HEK293 (cell line): ENCODE measurements at regions not wholly inside any gene's neighbourhood (a gene's known extent, or its start where the extent isn't known, plus 50 kb on each side); places are given as distances from the start of the nearest gene placed in this dataset.

Experiments
- CTCF ChIA-PET: fragments of 350-600 bp; formaldehyde crosslinking; extraction: SDS; loops from one replicate; lab custom pipeline; 2021; ENCODE audit warnings: antibody characterized with exemption; lab: Yijun Ruan, JAX
- POLR2A ChIA-PET: fragments of 300-600 bp; formaldehyde crosslinking; extraction: SDS; loops from one replicate; lab custom pipeline; 2020; ENCODE audit warnings: antibody characterized with exemption, inconsistent platforms; lab: Yijun Ruan, JAX
- H3K27ac ChIP-seq: fragments of 200-500 bp; sonication (Bioruptor generic); 2 replicates; pipeline ENCODE4 v1.5.1; 2014; ENCODE audit warnings: low read depth, low read length, control low read depth, inconsistent platforms; ENCODE audit errors: extremely low read depth
- H3K36me3 ChIP-seq, 2 experiments: fragments of 200-500 bp in 1 of 2; sonication (Bioruptor generic) in 1 of 2; 1 replicate in 1 of 2; 2 replicates in 1 of 2; pipeline ENCODE4 v1.5.1; 2014 to 2017; ENCODE audit warnings: inconsistent platforms in 2 of 2, low read length in 2 of 2; ENCODE audit not compliant: control insufficient read depth in 2 of 2, insufficient read depth in 1 of 2
- H3K4me1 ChIP-seq: fragments of 200-500 bp; sonication (Bioruptor generic); 2 replicates; pipeline ENCODE4 v1.5.1; 2014; ENCODE audit warnings: mild to moderate bottlenecking, low read length, inconsistent platforms; ENCODE audit not compliant: control insufficient read depth, insufficient read depth
- H3K4me3 ChIP-seq: 2 replicates; pipeline ENCODE4 v1.5.1; 2011; ENCODE audit warnings: low read depth, mild to moderate bottlenecking, control low read depth, low read length, moderate library complexity
- H3K9me3 ChIP-seq: fragments of 200-500 bp; sonication (Bioruptor generic); 2 replicates; pipeline ENCODE4 v1.5.1; 2014; ENCODE audit warnings: low read depth, low read length, inconsistent platforms; ENCODE audit not compliant: control insufficient read depth, insufficient read depth
- ATF2 ChIP-seq: fragments of 450-650 bp; formaldehyde crosslinking; IDR thresholded peaks from 2 replicates; pipeline ENCODE4 v1.5.1; 2016; ENCODE audit warnings: missing biosample characterization, missing genetic modification characterization, low read depth
- GFI1B ChIP-seq: fragments of 450-650 bp; formaldehyde crosslinking; IDR thresholded peaks from 2 replicates; pipeline ENCODE4 v1.5.1; 2016; ENCODE audit warnings: missing biosample characterization, missing genetic modification characterization
- GLIS1 ChIP-seq: fragments of 450-650 bp; formaldehyde crosslinking; IDR thresholded peaks from 2 replicates; pipeline ENCODE4 v1.5.1; 2016; ENCODE audit warnings: missing biosample characterization, missing genetic modification characterization
- HOXA7 ChIP-seq: sonication (generic); formaldehyde crosslinking; IDR thresholded peaks from 2 replicates; pipeline ENCODE4 v1.8.1; 2022; ENCODE audit warnings: missing genetic modification reagents, borderline replicate concordance
- HOXD13 ChIP-seq: sonication (generic); formaldehyde crosslinking; IDR thresholded peaks from 2 replicates; pipeline ENCODE4 v1.8.0; 2022; ENCODE audit warnings: missing genetic modification reagents, borderline replicate concordance
- PATZ1 ChIP-seq: fragments of 450-650 bp; formaldehyde crosslinking; IDR thresholded peaks from 2 replicates; pipeline ENCODE4 v1.5.1; 2016; ENCODE audit warnings: missing biosample characterization, missing genetic modification characterization
- ZBTB1 ChIP-seq: fragments of 450-650 bp; formaldehyde crosslinking; IDR thresholded peaks from 2 replicates; pipeline ENCODE4 v1.5.1; 2016; ENCODE audit warnings: missing biosample characterization, missing genetic modification characterization
- ZBTB17 ChIP-seq: fragments of 450-650 bp; formaldehyde crosslinking; IDR thresholded peaks from 2 replicates; pipeline ENCODE4 v1.5.1; 2016; ENCODE audit warnings: missing biosample characterization, missing genetic modification characterization
- ZFP41 ChIP-seq: fragments of 450-650 bp; formaldehyde crosslinking; IDR thresholded peaks from 2 replicates; pipeline ENCODE4 v1.5.1; 2016; ENCODE audit warnings: missing biosample characterization, missing genetic modification characterization, borderline replicate concordance
- ZNF140 ChIP-seq: fragments of 450-650 bp; formaldehyde crosslinking; IDR thresholded peaks from 2 replicates; pipeline ENCODE4 v1.5.1; 2016; ENCODE audit warnings: missing biosample characterization, missing genetic modification characterization
- ZNF175 ChIP-seq: fragments of 450-650 bp; formaldehyde crosslinking; IDR thresholded peaks from 2 replicates; pipeline ENCODE4 v1.5.1; 2016; ENCODE audit warnings: missing biosample characterization, missing genetic modification characterization
- ZNF184 ChIP-seq: fragments of 450-650 bp; IDR thresholded peaks from 2 replicates; pipeline ENCODE4 v1.5.1; 2018; ENCODE audit warnings: missing biosample characterization, mild to moderate bottlenecking, missing genetic modification characterization
- ZNF2 ChIP-seq: fragments of 450-650 bp; formaldehyde crosslinking; IDR thresholded peaks from 2 replicates; pipeline ENCODE4 v1.5.1; 2016; ENCODE audit warnings: missing biosample characterization, missing genetic modification characterization
- ZNF391 ChIP-seq: fragments of 450-650 bp; formaldehyde crosslinking; IDR thresholded peaks from 2 replicates; pipeline ENCODE4 v1.5.1; 2016; ENCODE audit warnings: low read depth, missing biosample characterization, missing genetic modification characterization, borderline replicate concordance
- ZNF404 ChIP-seq: fragments of 450-650 bp; formaldehyde crosslinking; IDR thresholded peaks from 2 replicates; pipeline ENCODE4 v1.5.1; 2017; ENCODE audit warnings: missing biosample characterization, missing genetic modification characterization
- ZNF426 ChIP-seq: fragments of 450-650 bp; formaldehyde crosslinking; IDR thresholded peaks from 2 replicates; pipeline ENCODE4 v1.5.1; 2017; ENCODE audit warnings: missing biosample characterization, missing genetic modification characterization, mild to moderate bottlenecking, inconsistent platforms, moderate library complexity
- ZNF473 ChIP-seq: fragments of 450-650 bp; formaldehyde crosslinking; IDR thresholded peaks from 2 replicates; pipeline ENCODE4 v1.5.1; 2017; ENCODE audit warnings: missing biosample characterization, missing genetic modification characterization
- ZNF560 ChIP-seq: fragments of 450-650 bp; formaldehyde crosslinking; IDR thresholded peaks from 2 replicates; pipeline ENCODE4 v1.5.1; 2017; ENCODE audit warnings: missing biosample characterization, missing genetic modification characterization, borderline replicate concordance
- ZNF76 ChIP-seq: fragments of 450-650 bp; formaldehyde crosslinking; IDR thresholded peaks from 2 replicates; pipeline ENCODE4; 2016; ENCODE audit warnings: low read depth, missing biosample characterization, missing genetic modification characterization, borderline replicate concordance
- ZSCAN16 ChIP-seq: fragments of 450-650 bp; formaldehyde crosslinking; IDR thresholded peaks from 2 replicates; pipeline ENCODE4 v1.5.1; 2016; ENCODE audit warnings: missing biosample characterization, missing genetic modification characterization
- TF ChIP-seq, protein P1 (sequence below): fragments of 450-650 bp; formaldehyde crosslinking; conservative IDR thresholded peaks from 2 replicates; pipeline ENCODE4 v1.5.1; 2016; ENCODE audit warnings: low read depth, missing biosample characterization, missing genetic modification characterization
- TF ChIP-seq, protein P2 (sequence below): fragments of 450-650 bp; formaldehyde crosslinking; IDR thresholded peaks from 2 replicates; pipeline ENCODE4 v1.5.1; 2016; ENCODE audit warnings: missing biosample characterization, missing genetic modification characterization
- TF ChIP-seq, protein P3 (sequence below): fragments of 450-650 bp; formaldehyde crosslinking; IDR thresholded peaks from 2 replicates; pipeline ENCODE4 v1.5.1; 2016; ENCODE audit warnings: missing biosample characterization, missing genetic modification characterization

DNA sequence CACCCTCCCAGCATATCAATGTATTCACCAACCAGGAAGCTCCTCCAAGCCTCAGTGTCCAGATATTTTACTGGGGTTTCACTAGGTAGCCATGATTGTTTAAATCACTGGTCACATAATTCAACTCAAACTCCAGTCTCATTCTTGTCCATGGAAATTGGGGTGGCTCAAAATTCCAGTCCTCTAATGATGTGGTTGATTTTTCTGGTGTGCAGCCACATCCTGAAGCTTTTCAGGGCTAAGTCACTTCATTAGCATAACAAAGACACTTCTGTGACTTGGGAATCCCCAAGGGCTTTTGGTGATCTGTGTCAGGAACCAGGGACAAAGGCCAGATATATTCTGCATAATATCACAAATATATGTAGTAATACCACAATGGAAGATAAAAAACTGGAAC lies 786.9 kb upstream of the IGFBP3 start:
- POLR2A ChIA-PET, result no interaction called here
- TF ChIP-seq HOXA7 (CRISPR knock-in tag) (no peak), ZNF560 (tag by site-specific recombination) (no peak), ZNF184 (no peak), PATZ1 (tag by site-specific recombination) (no peak), ZBTB17 (tag by site-specific recombination) (no peak), HOXD13 (CRISPR knock-in tag) (no peak), ZNF140 (tag by site-specific recombination) (no peak), ATF2 (tag by site-specific recombination) (no peak), ZSCAN16 (no peak), ZNF473 (tag by site-specific recombination) (no peak), ZNF404 (tag by site-specific recombination) (no peak)
- TF ChIP-seq, protein P1, sequence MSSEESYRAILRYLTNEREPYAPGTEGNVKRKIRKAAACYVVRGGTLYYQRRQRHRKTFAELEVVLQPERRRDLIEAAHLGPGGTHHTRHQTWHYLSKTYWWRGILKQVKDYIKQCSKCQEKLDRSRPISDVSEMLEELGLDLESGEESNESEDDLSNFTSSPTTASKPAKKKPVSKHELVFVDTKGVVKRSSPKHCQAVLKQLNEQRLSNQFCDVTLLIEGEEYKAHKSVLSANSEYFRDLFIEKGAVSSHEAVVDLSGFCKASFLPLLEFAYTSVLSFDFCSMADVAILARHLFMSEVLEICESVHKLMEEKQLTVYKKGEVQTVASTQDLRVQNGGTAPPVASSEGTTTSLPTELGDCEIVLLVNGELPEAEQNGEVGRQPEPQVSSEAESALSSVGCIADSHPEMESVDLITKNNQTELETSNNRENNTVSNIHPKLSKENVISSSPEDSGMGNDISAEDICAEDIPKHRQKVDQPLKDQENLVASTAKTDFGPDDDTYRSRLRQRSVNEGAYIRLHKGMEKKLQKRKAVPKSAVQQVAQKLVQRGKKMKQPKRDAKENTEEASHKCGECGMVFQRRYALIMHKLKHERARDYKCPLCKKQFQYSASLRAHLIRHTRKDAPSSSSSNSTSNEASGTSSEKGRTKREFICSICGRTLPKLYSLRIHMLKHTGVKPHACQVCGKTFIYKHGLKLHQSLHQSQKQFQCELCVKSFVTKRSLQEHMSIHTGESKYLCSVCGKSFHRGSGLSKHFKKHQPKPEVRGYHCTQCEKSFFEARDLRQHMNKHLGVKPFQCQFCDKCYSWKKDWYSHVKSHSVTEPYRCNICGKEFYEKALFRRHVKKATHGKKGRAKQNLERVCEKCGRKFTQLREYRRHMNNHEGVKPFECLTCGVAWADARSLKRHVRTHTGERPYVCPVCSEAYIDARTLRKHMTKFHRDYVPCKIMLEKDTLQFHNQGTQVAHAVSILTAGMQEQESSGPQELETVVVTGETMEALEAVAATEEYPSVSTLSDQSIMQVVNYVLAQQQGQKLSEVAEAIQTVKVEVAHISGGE (tag by site-specific recombination), result no peak
- TF ChIP-seq, protein P2, sequence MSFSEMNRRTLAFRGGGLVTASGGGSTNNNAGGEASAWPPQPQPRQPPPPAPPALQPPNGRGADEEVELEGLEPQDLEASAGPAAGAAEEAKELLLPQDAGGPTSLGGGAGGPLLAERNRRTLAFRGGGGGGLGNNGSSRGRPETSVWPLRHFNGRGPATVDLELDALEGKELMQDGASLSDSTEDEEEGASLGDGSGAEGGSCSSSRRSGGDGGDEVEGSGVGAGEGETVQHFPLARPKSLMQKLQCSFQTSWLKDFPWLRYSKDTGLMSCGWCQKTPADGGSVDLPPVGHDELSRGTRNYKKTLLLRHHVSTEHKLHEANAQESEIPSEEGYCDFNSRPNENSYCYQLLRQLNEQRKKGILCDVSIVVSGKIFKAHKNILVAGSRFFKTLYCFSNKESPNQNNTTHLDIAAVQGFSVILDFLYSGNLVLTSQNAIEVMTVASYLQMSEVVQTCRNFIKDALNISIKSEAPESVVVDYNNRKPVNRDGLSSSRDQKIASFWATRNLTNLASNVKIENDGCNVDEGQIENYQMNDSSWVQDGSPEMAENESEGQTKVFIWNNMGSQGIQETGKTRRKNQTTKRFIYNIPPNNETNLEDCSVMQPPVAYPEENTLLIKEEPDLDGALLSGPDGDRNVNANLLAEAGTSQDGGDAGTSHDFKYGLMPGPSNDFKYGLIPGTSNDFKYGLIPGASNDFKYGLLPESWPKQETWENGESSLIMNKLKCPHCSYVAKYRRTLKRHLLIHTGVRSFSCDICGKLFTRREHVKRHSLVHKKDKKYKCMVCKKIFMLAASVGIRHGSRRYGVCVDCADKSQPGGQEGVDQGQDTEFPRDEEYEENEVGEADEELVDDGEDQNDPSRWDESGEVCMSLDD, result no peak

DNA sequence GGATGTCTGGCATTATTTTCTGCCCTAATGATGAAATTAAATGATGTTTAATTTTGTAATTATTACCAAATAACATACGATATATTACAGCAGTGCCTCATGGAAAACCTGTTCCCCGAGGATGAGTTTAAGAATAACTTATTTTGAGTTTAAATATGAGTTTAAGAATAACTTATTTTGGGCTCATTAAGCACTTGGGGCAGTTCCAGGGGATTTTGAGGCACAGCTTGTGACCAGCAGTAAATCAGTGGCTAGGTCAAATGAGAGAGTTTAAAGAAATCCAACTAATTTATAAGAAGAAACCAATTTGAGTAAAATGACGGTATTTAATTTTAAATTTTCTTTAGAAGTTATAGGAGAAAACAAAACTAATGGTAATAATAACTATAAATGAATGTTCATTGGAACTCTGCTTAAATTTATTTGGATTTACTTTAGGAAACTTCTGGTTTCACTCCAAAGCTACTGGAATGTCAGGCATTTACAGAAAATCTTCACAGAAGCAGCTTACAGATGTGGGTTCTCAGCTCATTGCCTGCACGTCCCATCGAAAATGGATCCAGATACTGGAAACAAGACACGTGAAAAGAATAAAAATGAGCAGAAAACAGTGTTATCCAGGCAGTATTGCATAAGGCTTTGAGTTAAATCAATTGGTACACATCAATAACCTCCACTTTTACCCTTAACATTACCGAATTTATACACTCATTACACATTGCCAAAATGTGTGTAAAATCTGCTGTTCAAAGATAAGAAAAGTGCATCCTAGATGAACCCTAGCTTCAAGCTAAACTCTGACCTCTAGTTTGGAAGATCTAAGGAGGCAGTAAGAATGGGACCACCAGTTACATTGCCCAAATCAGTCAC lies 784.5 kb upstream of the IGFBP3 start:
- ChIA-PET CTCF (interaction anchor here (0.6 kb wide), 1 partner anchor 292 kb away, joined by 4 read pairs; no protein-coding TSS in a partner anchor), POLR2A (no interaction called here)
- H3K27ac ChIP-seq, result no peak overlapping the region
- no peaks in the 10 kb centered on the region for H3K9me3 ChIP-seq
- no peaks in the 10 kb centered on the region for H3K36me3 ChIP-seq
- H3K4me1 ChIP-seq, result no peaks in the 10 kb centered on the region
- H3K4me3 ChIP-seq, result no peak overlapping the region
- TF ChIP-seq GLIS1 (tag by site-specific recombination) (no peak), ZNF391 (no peak), ZNF175 (tag by site-specific recombination) (no peak), ZNF76 (tag by site-specific recombination) (no peak), ZFP41 (tag by site-specific recombination) (no peak), ZNF2 (tag by site-specific recombination) (no peak), ZBTB1 (tag by site-specific recombination) (no peak), GFI1B (tag by site-specific recombination) (no peak), ZNF426 (no peak)
- TF ChIP-seq, protein P3, sequence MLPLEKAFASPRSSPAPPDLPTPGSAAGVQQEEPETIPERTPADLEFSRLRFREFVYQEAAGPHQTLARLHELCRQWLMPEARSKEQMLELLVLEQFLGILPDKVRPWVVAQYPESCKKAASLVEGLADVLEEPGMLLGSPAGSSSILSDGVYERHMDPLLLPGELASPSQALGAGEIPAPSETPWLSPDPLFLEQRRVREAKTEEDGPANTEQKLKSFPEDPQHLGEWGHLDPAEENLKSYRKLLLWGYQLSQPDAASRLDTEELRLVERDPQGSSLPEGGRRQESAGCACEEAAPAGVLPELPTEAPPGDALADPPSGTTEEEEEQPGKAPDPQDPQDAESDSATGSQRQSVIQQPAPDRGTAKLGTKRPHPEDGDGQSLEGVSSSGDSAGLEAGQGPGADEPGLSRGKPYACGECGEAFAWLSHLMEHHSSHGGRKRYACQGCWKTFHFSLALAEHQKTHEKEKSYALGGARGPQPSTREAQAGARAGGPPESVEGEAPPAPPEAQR (tag by site-specific recombination), result no peak

More for the DNA sequence above, 786.9 kb upstream of the IGFBP3 start:
- H3K9me3 ChIP-seq, result no peaks in the 10 kb centered on the region
- CTCF ChIA-PET, result interaction anchor here (0.6 kb wide), 1 partner anchor 90 kb away, joined by 3 read pairs; no protein-coding TSS in a partner anchor
- H3K36me3 ChIP-seq, result no peaks in the 10 kb centered on the region
- no peaks in the 10 kb centered on the region for H3K4me1 ChIP-seq
- no peak overlapping the region for H3K27ac ChIP-seq
- H3K4me3 ChIP-seq, result no peak overlapping the region
